NCI-H146 (cell line): ENCODE measurements at regions not wholly inside any gene's neighbourhood (a gene's known extent, or its start where the extent isn't known, plus 50 kb on each side); places are given as distances from the start of the nearest gene placed in this dataset.
"Not testable (repeated sequence)": the region's sequence is repeated elsewhere in the genome, so short reads cannot be mapped to it uniquely, and the experiment has no call there.

Experiments
- DNase-seq: peaks from one replicate; lab custom pipeline; 2025; lab: John Stamatoyannopoulos, UW

- no peak for DNase-seq
These were observed 131.4 kb upstream of the ODAD2 start for GRCh38 chr10:28130267-28130666.

DNA sequence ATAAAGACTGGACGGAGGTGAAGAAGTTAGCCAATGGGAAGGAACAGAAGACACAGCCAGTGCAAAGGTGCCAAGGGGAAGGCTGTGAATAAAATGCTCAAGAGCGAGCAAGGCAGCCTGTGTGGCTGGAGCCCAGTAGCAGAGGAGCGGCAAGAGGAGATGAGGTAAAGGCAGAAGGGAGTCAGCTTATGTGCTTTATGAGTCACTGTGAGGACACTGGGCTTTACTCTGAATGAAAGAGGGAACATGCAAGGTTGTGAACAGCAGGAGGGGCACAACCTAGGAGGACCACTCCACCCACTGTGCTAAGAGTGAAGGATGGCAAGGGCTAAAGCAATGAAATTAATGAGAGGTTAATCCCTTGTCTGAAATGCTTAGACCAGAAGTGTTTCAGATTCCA is 129.0 kb upstream of the ODAD2 start:
- DNase-seq: no peak

DNA sequence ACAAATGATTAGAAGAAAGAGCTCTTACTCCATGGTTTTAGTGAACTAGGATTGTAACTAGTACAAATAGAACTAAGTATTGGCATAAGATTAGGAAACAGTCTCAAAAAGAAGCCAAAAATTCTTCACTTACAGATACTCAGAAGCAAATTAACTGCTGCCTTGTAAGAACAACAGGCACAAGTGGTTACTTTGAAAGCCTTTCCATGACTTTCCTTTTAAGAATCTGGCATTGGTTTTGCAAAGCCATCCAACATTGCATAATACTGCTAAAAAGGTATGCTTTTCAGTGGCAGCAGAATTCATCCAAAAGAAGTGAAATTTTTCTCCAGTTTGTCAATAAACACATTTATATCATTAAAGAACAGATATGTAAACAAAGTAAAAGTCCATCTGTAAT is 126.8 kb upstream of the ODAD2 start:
- DNase-seq: no peak

DNA sequence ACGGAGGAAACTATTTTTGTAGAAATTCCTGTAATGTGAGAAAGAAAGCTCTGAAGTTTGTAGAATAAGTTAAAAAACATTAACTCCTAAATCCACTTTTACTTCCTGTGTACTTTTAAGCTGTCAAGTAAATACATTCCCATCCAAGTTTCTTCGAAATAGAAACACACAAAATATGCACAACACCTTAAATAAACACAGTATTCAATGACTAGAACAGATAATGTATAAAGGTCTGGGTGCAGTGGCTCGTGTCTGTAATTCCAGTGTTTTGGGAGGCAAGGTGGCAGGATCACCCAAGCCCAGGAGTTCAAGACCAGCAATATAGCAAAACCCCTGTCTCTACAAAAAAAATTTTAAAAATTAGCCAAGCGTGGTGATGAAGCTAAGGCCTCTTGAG is 121.9 kb upstream of the ODAD2 start:
- no peak for DNase-seq

DNA sequence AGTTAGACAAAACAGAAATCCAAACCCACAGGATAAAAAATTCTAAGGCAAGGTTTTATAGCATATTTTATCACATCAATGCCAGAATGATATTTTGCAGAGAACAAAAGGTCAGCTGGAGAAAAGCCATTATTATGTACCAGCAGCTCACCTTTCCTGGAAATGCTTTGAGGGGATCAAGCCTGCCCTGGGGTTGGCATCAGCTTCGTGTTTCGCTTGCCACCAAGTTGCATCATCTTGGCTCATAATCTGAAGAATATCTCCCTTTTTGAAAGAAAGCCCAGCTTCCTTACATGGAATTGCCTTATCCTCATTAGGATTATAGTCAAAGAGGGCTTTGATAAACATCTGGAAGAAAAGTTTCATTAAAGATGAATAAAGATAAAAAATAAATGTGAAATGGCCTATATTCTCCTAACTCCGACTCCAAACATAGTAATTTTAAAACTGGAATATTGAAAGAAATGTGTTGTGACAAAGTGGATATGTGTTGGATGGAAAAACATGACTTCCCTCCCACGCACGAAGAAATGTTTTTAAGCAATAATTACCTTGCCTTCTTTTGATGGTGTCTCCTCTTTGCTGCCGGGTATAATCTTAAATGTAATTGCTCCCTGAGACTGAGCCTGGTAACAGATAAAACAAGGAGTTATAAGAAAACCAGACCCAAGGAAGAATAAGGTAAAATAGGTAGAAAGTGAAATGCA is 121.3 kb upstream of the ODAD2 start:
- DNase-seq: no peak

- no peak for DNase-seq
These were observed 120.2 kb upstream of the ODAD2 start for GRCh38 chr10:28118985-28119628.

DNA sequence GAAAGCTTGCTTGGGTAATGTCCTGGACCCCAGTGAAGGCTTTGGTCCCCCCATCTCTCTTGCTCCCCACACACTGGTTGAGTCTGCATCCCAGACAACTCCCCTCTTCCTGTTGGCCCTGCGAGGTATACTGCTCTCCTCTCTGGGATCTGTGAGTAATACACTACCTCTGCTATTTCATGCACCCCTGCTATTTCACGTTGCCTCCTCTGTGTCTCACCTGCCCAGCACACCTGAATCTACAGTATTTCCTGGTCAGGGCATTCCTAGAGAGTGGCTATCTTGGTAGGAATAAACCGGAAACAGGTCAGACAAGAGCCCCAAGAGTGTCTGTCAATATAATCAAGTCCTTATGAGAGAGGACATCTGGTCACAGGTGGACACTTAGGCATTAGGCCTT is 114.3 kb upstream of the ODAD2 start:
- no peak for DNase-seq

DNA sequence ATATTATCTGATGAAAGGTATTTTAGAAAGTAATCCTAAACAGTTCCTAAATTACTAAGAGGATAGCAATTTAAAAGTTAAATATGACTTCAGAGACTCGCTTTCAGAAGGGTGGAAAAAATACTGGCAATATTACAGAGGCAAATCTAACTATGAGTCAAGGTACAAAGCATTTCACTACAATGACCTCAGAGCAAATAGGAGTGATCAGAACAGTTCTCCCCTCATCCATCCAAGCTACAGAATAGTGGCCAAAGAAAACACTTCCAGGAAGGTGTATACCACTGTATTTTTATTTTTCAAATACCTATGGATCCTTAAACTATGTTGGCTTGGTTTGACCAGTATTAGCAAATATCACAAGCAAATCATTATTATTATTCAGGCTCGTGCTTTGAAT is 112.8 kb upstream of the ODAD2 start:
- DNase-seq: no peak

GRCh38 chr10:28105561-28105960 is 106.7 kb upstream of the ODAD2 start:
- no peak for DNase-seq

DNA sequence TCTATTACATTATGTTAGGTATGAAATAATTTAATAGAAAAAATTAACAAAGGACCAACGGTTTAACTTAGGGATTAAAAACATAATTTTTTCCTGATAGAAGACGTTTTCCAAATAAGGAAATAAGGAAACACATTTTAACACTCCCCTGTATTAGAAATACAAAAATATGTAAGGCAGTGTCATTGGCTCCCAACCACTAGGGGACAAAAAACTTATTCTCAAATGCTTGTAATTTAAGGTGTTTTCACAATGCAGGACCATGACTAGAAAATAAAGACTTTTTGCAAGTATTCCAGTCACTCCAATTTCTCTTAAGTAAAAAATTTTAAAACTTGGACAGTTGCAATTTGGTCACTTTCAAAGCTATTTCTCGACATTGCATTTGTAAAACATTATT is 98.8 kb upstream of the ODAD2 start:
- no peak for DNase-seq

GRCh38 chr10:28095791-28096378 is 97.0 kb upstream of the ODAD2 start:
- DNase-seq: no peak

DNA sequence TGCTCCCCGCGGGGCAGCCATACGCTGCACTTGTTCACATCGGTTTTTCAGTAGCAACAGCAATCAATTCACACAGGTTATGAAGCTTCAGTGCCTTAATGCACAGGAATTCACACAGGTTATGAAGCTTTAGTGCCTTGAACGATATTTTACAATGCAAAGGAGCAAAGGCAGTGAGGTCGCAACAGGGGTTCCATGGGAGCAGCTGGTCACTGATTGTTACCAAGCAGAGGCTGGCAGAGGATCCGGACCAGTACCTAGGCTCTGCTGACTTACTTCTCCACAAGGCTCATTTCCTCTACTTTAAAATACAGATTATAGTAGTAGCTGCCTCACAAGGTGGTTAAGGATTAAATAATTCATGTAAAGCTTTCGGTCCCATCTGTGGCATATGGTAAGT is 95.2 kb upstream of the ODAD2 start:
- no peak for DNase-seq

- no peak for DNase-seq
These were observed 93.0 kb upstream of the ODAD2 start for GRCh38 chr10:28091913-28092312.

GRCh38 chr10:28090506-28090905 is 91.6 kb upstream of the ODAD2 start:
- DNase-seq: no peak

DNA sequence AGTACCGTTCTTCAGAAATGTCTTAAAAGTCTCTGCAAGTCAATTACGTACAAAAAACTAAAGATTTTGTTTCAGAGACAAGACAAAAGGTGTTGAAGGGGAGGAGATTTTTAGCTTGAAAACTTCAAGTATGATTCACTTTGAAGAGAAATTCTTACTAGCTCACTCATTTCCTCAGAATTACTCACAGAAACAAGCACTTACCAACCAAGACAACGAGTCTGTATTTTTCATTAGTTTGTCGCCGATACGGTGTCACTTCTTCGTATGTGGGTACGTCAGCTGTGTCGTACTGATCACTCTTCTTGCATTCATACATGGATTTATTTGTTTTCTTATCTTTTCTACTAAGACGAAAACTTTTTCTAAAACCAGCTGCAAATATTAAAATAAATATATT is 90.6 kb upstream of the ODAD2 start:
- no peak for DNase-seq

DNA sequence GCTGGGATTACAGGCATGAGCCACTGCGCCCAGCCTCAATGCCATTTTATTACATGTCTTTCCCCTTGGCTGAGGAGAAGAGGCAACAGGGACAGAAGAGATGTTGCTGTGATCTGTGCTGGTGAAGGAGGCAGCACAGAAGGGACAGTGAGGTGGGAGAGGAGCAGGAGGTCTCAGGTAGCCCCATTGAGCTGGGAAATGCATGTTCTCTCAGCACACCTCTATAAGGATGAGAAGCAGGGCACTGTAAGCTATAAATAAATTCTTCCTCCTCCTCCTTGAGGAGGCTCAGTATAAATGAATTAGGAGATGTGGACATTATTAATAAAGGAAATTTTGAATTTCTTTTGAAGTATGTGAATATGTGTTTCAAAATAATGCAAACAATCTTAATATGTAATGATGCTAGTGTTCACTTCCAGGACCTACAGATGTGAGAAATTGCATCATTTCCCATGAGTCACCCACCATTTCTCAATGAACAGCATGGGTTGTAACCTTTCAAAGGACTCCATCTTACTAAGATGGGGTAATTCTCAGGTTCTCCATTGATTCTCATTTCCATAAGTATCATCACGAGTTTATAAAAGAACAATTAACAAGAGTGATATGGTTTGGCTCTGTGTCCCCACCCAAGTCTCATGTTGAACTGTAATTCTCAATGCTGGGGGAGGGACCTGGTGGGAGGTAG is 88.9 kb upstream of the ODAD2 start:
- DNase-seq: no peak

- DNase-seq: not testable (repeated sequence)
These were observed 86.9 kb upstream of the ODAD2 start for GRCh38 chr10:28085760-28086159.

DNA sequence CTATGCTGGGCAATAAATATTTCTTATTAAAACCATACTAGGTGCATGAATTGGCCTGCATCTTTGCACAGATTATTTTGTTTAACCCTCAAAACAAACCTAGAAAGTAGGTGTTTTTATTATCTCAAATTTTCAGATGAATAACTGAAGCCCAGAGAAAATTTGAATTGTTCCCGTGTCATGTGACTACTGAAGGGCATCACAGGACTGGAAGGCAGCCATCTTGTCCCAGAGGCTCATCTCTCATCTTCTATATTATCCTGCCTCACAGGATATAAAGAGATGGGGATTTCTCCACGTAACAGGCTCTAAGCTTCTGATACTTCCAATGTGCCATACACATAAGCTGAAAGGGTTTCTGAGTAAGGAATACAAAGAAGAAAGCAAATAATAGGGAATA is 84.0 kb upstream of the ODAD2 start:
- DNase-seq: no peak

DNA sequence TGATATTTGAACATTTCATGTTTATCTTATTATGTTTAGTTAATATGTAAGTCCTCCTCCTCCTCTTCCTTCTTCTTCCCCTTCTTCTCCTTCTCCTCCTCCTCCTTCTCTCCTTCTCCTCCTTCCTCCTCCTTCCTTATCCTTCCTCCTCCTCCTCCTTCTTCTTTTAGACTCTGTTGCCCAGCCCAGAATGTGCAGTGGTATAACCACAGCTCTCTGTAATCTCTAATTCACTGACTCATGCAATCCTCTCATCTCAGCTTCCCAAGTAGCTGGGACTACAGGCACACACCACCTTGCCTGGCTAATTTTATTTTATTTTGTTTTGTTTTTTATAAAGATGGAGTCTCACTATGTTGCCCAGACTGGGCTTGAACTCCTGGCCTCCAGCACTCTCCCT is 83.4 kb upstream of the ODAD2 start:
- DNase-seq: no peak

DNA sequence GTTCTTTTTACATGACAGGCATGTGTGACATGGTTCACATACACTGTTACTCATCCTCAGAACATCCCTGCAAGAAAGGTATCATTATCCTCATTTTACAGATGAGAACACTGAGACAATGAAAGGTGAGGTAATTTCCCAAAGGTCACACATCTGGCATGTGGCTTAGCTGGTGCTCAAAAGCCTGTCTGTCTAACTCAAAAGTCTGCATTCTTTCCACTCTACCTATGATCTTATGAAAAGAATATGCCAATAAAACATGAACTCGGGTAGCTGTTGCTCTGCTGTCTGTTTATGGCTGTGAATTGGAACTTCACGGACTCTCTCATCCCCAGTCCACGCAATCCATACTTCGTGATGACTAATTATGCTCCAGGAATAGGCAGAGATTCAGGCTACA is 79.0 kb upstream of the ODAD2 start:
- DNase-seq: no peak

- DNase-seq: no peak
These were observed 76.5 kb upstream of the ODAD2 start for GRCh38 chr10:28075424-28075823.

GRCh38 chr10:28072573-28072972 is 73.7 kb upstream of the ODAD2 start:
- DNase-seq: no peak

DNA sequence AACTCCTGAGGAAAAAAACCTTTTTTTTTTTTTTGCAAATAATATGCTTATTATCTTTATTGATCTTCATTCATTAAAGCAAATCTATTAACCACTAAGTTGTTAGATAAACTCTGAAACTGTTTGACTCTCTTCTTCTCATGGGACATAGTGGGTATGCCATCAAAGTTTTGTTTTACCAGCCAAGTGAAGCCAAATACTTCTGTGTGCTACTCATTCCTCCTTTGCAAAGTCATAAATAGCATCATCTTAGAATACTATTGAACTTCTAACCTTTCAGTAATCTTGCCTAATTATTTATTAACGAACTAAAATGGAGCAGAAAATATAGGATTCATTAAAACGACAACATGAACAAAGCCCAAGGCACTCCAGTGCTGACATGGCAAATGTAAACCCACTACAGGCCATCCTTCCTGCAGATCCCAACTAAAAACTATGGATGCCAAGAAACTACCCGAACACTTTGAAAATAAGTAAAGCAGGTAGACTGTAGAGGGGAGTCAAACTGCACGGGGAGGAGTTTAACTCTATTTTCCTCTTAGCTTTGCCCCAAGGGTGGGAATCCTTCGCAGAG is 61.2 kb upstream of the ODAD2 start:
- no peak for DNase-seq
